ENCODE measurements at regions not wholly inside any gene's neighbourhood (a gene's known extent, or its start where the extent isn't known, plus 50 kb on each side); places are given as distances from the start of the nearest gene placed in this dataset.

DNA sequence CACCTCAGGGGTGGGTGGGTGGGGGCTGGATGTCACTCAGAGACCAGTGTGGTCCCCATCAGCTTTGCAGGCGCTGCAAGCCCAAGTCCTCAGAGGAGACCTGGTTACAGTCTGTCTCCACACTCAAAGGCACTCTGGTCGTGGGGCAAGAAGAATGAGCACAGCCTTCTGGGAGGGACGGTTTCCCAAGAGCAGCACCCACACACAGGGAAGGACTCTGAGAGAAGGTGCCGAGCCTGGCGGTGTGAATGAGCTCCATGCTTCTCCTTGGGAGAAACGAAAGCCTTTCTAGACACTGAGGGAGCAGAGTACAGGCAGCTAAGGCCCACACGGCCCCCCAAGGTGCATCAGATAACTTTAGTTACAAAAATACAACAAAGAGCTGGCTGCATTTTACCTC, 473.6 kb downstream of the FOXO1 start:
- ChIA-PET POLR2A (ENCODE audit: low non-redundant PET) (no interaction called here), CTCF (interaction anchor here (0.7 kb wide), 1 partner anchor 434 kb away, joined by 3 read pairs; no protein-coding TSS in a partner anchor)
- TF ChIP-seq, protein P1, sequence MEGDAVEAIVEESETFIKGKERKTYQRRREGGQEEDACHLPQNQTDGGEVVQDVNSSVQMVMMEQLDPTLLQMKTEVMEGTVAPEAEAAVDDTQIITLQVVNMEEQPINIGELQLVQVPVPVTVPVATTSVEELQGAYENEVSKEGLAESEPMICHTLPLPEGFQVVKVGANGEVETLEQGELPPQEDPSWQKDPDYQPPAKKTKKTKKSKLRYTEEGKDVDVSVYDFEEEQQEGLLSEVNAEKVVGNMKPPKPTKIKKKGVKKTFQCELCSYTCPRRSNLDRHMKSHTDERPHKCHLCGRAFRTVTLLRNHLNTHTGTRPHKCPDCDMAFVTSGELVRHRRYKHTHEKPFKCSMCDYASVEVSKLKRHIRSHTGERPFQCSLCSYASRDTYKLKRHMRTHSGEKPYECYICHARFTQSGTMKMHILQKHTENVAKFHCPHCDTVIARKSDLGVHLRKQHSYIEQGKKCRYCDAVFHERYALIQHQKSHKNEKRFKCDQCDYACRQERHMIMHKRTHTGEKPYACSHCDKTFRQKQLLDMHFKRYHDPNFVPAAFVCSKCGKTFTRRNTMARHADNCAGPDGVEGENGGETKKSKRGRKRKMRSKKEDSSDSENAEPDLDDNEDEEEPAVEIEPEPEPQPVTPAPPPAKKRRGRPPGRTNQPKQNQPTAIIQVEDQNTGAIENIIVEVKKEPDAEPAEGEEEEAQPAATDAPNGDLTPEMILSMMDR (conservative IDR thresholded peaks at IDR 0.05; ENCODE audit: low read depth): no peak
- no peak for DNase-seq (ENCODE audit: low spot score)
- H3K27ac ChIP-seq: no peak overlapping the region

- CTCF ChIA-PET: interaction anchor here (0.7 kb wide), 1 partner anchor 433 kb away, joined by 3 read pairs; no protein-coding TSS in a partner anchor
- H3K27ac ChIP-seq: no peak overlapping the region
- TF ChIP-seq, protein P1 (conservative IDR thresholded peaks at IDR 0.05; ENCODE audit: low read depth): no peak
- DNase-seq (ENCODE audit: low spot score): no peak
- POLR2A ChIA-PET (ENCODE audit: low non-redundant PET): no interaction called here
Observed at GRCh38 chr13:40193286-40194223, 472.9 kb downstream of the FOXO1 start.

DNA sequence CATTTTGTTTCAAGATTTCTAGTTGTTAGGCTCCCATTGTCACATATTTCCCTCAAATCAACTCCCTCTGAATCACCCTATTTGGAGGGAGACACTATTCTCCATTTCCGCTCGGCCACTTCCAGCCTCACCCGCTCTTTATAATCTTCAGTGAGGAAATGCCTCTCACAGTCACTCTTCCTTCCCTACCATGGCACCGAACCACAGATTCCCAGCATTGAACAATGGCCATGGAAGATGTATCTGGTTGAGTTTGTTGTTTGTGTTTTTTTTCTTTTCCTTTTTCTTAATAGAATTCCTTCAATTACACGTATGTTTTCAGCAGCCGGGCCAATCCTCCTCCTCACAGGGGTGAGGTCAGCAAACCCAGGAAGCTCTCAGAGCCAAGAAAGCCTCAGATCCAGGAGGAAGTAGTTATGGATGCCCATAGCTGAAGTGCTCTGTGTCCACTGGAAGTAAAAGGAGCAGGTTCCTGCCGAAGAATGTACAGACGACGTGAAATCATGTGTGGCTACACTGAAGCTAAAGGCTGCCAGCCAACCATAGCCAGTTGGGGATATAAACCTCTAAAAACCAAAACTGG, 472.1 kb downstream of the FOXO1 start:
- no peak overlapping the region for H3K27ac ChIP-seq
- POLR2A ChIA-PET (ENCODE audit: low non-redundant PET): no interaction called here
- no peak for DNase-seq (ENCODE audit: low spot score)
- CTCF ChIA-PET: interaction anchor here (0.5 to 0.7 kb wide), 3 partner anchors 201 to 257 kb away, joined by 4 to 7 read pairs (median 5); no protein-coding TSS in a partner anchor
- TF ChIP-seq, protein P1 (conservative IDR thresholded peaks at IDR 0.05; ENCODE audit: low read depth): no peak

GRCh38 chr13:40197049-40197448, 469.4 kb downstream of the FOXO1 start:
- POLR2A ChIA-PET (ENCODE audit: low non-redundant PET): no interaction called here
- no peak for DNase-seq (ENCODE audit: low spot score)
- TF ChIP-seq, protein P1 (conservative IDR thresholded peaks at IDR 0.05; ENCODE audit: low read depth): no peak
- CTCF ChIA-PET: no interaction called here
- H3K27ac ChIP-seq: no peak overlapping the region

GRCh38 chr13:40197936-40198595, 468.4 kb downstream of the FOXO1 start:
- H3K27ac ChIP-seq: no peak overlapping the region
- TF ChIP-seq, protein P1 (conservative IDR thresholded peaks at IDR 0.05; ENCODE audit: low read depth): no peak
- ChIA-PET CTCF (no interaction called here), POLR2A (ENCODE audit: low non-redundant PET) (no interaction called here)
- DNase-seq (ENCODE audit: low spot score): no peak

DNA sequence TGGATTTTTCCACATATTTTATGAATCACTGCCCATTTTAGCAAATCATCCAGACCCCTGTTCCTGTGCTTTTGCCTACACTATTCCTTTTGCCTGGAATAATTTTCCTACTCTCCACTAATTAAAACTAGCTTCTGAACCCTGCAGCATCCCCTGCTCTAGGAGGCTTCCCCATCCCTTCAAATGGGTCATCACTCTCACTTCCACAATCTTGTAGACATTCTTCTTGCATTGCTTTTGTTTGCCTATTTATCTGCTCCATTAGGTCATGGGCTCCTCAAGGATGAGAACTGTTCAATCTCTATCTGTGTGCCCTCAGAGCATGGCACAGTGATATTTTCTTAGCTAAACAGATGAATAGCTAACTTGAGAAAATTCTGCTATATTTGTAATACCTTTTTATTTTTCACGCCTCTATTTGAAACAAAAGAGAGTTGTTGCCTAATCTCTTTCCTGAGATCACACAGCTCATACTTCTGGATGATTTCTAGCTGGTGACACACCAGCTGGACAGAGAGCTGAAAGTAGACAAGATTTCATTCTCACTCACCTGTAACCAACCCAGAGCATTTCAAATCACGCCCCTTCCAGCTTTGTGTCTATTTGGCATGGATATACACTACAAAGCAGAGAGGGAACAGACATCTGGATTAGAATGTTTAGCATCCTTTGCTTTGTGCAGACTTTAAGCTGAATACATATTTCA, 466.0 kb downstream of the FOXO1 start:
- CTCF ChIA-PET: no interaction called here
- DNase-seq (ENCODE audit: low spot score): no peak
- POLR2A ChIA-PET (ENCODE audit: low non-redundant PET): no interaction called here
- no peak overlapping the region for H3K27ac ChIP-seq
- TF ChIP-seq, protein P1 (conservative IDR thresholded peaks at IDR 0.05; ENCODE audit: low read depth): no peak

Measured in RWPE1 (cell line).